SK-N-SH treated with all-trans-retinoic acid at 6 μM for 48 hours (cell line): ENCODE measurements at regions not wholly inside any gene's neighbourhood (a gene's known extent, or its start where the extent isn't known, plus 50 kb on each side); places are given as distances from the start of the nearest gene placed in this dataset.

Source experiments
- ATAC-seq: fragments of 200-7000 bp; cut with Tn5 transposase; 3 replicates; pipeline ENCODE4 v1.9.1; 2020; ENCODE audit warnings: mild to moderate bottlenecking, moderate library complexity
- ARNTL ChIP-seq: fragments of 450-650 bp; formaldehyde crosslinking; IDR thresholded peaks from 2 replicates; pipeline ENCODE4 v1.5.0; 2020; ENCODE audit warnings: low read depth, mild to moderate bottlenecking, moderate library complexity, borderline replicate concordance
- CSDC2 ChIP-seq: fragments of 250-450 bp; sonication (Bioruptor Pico); IDR thresholded peaks from 2 replicates; pipeline ENCODE4 v1.5.0; 2020; ENCODE audit warnings: mild to moderate bottlenecking, moderate library complexity
- ESRRG ChIP-seq: fragments of 250-450 bp; sonication (Bioruptor Pico); IDR thresholded peaks from 2 replicates; pipeline ENCODE4 v1.6.1; 2021; ENCODE audit warnings: mild to moderate bottlenecking
- GLIS3 ChIP-seq: fragments of 250-450 bp; sonication (Bioruptor Pico); IDR thresholded peaks from 2 replicates; pipeline ENCODE4 v1.5.0; 2020; ENCODE audit warnings: mild to moderate bottlenecking, moderate library complexity
- ISL1 ChIP-seq: fragments of 250-450 bp; sonication (Bioruptor Pico); IDR thresholded peaks from 2 replicates; pipeline ENCODE4 v2.1.2; 2022; ENCODE audit warnings: mild to moderate bottlenecking, moderate library complexity
- OSR1 ChIP-seq: fragments of 250-450 bp; sonication (Bioruptor Pico); IDR thresholded peaks from 2 replicates; pipeline ENCODE4 v1.8.0; 2022; ENCODE audit warnings: moderate library complexity, mild to moderate bottlenecking, inconsistent platforms
- PPARA ChIP-seq: fragments of 250-450 bp; sonication (Bioruptor Pico); IDR thresholded peaks from 2 replicates; pipeline ENCODE4 v1.5.0; 2020; ENCODE audit warnings: mild to moderate bottlenecking, borderline replicate concordance
- SNAI2 ChIP-seq: fragments of 250-450 bp; sonication (Bioruptor Pico); IDR thresholded peaks from 2 replicates; pipeline ENCODE4 v1.5.0; 2020; ENCODE audit warnings: mild to moderate bottlenecking, moderate library complexity
- TOX ChIP-seq: fragments of 250-450 bp; sonication (Bioruptor Pico); IDR thresholded peaks from 2 replicates; pipeline ENCODE4 v1.8.0; 2021; ENCODE audit warnings: mild to moderate bottlenecking, moderate library complexity, borderline replicate concordance
- ZC3H10 ChIP-seq: fragments of 250-450 bp; sonication (Bioruptor Pico); IDR thresholded peaks from 2 replicates; pipeline ENCODE4 v1.5.1; 2021; ENCODE audit warnings: mild to moderate bottlenecking, moderate library complexity
- ZFP3 ChIP-seq: fragments of 250-450 bp; sonication (Bioruptor Pico); IDR thresholded peaks from 2 replicates; pipeline ENCODE4 v1.5.0; 2020; ENCODE audit warnings: mild to moderate bottlenecking, moderate library complexity
- ZFP30 ChIP-seq: fragments of 450-650 bp; formaldehyde crosslinking; IDR thresholded peaks from 2 replicates; pipeline ENCODE4 v1.5.0; 2022; ENCODE audit warnings: mild to moderate bottlenecking, moderate library complexity
- ZNF565 ChIP-seq: fragments of 450-650 bp; formaldehyde crosslinking; conservative IDR thresholded peaks from 2 replicates; pipeline ENCODE4 v1.5.0; 2020; ENCODE audit warnings: low read depth, mild to moderate bottlenecking, moderate library complexity
- ZNF70 ChIP-seq: fragments of 450-650 bp; formaldehyde crosslinking; IDR thresholded peaks from 2 replicates; pipeline ENCODE4 v1.5.0; 2020; ENCODE audit warnings: mild to moderate bottlenecking, moderate library complexity
- ZNF8 ChIP-seq: fragments of 450-650 bp; formaldehyde crosslinking; IDR thresholded peaks from 2 replicates; pipeline ENCODE4 v1.5.0; 2020; ENCODE audit warnings: mild to moderate bottlenecking, moderate library complexity
- TF ChIP-seq, protein P1 (sequence below): fragments of 250-450 bp; sonication (Bioruptor Pico); IDR thresholded peaks from 2 replicates; pipeline ENCODE4 v1.5.0; 2020; ENCODE audit warnings: mild to moderate bottlenecking, moderate library complexity
- TF ChIP-seq, protein P2 (sequence below): fragments of 250-450 bp; sonication (Bioruptor Pico); IDR thresholded peaks from 2 replicates; pipeline ENCODE4 v1.5.1; 2020; ENCODE audit warnings: low read depth, mild to moderate bottlenecking, moderate library complexity
- TF ChIP-seq, protein P3 (sequence below): fragments of 250-450 bp; sonication (Bioruptor Pico); IDR thresholded peaks from 2 replicates; pipeline ENCODE4 v1.8.0; 2021; ENCODE audit warnings: low read depth, mild to moderate bottlenecking, moderate library complexity, borderline replicate concordance
- TF ChIP-seq, protein P4 (sequence below): fragments of 250-450 bp; sonication (Bioruptor Pico); IDR thresholded peaks from 2 replicates; pipeline ENCODE4 v1.5.1; 2021; ENCODE audit warnings: mild to moderate bottlenecking, moderate library complexity
- TF ChIP-seq, protein P5 (sequence below): fragments of 250-450 bp; sonication (Bioruptor Pico); IDR thresholded peaks from 2 replicates; pipeline ENCODE4 v1.8.0; 2020; ENCODE audit warnings: mild to moderate bottlenecking, moderate library complexity, borderline replicate concordance

DNA sequence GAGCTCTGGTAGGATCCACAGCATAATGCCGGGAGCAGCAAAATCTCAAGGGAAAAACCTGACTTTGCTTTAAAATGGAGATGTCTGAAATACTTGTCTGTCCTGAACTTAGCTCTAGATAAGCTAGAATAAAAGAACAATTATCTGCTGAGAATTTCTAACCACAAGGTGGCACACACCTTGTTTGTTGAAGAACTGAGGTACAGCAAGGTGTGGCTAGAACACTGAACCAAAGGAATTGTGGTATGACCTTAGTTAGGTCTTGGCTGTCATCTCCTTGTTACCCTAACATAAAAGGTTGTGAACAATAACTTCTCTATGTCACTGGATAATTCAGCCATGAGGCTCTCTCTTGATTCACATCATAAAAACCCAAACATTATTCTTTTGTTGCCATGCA, 72.3 kb upstream of the ANXA1 start:
- TF ChIP-seq, protein P1, sequence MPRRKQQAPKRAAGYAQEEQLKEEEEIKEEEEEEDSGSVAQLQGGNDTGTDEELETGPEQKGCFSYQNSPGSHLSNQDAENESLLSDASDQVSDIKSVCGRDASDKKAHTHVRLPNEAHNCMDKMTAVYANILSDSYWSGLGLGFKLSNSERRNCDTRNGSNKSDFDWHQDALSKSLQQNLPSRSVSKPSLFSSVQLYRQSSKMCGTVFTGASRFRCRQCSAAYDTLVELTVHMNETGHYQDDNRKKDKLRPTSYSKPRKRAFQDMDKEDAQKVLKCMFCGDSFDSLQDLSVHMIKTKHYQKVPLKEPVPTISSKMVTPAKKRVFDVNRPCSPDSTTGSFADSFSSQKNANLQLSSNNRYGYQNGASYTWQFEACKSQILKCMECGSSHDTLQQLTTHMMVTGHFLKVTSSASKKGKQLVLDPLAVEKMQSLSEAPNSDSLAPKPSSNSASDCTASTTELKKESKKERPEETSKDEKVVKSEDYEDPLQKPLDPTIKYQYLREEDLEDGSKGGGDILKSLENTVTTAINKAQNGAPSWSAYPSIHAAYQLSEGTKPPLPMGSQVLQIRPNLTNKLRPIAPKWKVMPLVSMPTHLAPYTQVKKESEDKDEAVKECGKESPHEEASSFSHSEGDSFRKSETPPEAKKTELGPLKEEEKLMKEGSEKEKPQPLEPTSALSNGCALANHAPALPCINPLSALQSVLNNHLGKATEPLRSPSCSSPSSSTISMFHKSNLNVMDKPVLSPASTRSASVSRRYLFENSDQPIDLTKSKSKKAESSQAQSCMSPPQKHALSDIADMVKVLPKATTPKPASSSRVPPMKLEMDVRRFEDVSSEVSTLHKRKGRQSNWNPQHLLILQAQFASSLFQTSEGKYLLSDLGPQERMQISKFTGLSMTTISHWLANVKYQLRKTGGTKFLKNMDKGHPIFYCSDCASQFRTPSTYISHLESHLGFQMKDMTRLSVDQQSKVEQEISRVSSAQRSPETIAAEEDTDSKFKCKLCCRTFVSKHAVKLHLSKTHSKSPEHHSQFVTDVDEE (CRISPR knock-in tag): no peak
- TF ChIP-seq ISL1 (CRISPR knock-in tag) (no peak), ZC3H10 (CRISPR knock-in tag) (no peak), OSR1 (CRISPR knock-in tag) (no peak), GLIS3 (CRISPR knock-in tag) (no peak), ZNF70 (CRISPR knock-in tag) (no peak), ZNF565 (CRISPR knock-in tag) (no peak), ESRRG (CRISPR knock-in tag) (no peak)
- TF ChIP-seq, protein P2, sequence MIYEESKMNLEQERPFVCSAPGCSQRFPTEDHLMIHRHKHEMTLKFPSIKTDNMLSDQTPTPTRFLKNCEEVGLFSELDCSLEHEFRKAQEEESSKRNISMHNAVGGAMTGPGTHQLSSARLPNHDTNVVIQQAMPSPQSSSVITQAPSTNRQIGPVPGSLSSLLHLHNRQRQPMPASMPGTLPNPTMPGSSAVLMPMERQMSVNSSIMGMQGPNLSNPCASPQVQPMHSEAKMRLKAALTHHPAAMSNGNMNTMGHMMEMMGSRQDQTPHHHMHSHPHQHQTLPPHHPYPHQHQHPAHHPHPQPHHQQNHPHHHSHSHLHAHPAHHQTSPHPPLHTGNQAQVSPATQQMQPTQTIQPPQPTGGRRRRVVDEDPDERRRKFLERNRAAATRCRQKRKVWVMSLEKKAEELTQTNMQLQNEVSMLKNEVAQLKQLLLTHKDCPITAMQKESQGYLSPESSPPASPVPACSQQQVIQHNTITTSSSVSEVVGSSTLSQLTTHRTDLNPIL (CRISPR knock-in tag): no peak
- TF ChIP-seq, protein P3, sequence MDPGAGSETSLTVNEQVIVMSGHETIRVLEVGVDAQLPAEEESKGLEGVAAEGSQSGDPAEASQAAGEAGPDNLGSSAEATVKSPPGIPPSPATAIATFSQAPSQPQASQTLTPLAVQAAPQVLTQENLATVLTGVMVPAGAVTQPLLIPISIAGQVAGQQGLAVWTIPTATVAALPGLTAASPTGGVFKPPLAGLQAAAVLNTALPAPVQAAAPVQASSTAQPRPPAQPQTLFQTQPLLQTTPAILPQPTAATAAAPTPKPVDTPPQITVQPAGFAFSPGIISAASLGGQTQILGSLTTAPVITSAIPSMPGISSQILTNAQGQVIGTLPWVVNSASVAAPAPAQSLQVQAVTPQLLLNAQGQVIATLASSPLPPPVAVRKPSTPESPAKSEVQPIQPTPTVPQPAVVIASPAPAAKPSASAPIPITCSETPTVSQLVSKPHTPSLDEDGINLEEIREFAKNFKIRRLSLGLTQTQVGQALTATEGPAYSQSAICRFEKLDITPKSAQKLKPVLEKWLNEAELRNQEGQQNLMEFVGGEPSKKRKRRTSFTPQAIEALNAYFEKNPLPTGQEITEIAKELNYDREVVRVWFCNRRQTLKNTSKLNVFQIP (CRISPR knock-in tag): no peak
- no peak; the same call in 2 of the 3 replicates for ATAC-seq

DNA sequence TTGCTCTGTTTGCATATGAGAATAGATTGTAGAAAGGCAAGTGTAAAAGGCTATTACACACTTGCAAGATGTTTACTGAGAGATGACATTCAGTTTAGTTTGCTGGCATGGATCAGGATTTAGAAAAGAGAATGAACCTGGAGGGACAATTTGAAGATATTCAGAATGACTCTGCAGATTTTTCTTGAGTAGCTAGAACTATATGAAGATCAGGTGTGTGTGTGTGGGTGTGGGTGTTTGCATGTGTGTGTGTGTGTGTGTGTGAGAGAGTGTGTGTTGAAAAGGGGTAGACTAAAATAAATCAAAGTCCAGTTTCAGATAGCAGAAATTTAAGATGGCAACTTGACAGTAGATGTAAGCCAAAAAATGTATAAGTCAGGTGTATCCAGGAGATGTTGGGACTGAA, 74.0 kb upstream of the ANXA1 start:
- no peak for TF ChIP-seq ZC3H10 (CRISPR knock-in tag)
- no peak for TF ChIP-seq ESRRG (CRISPR knock-in tag)
- no peak for TF ChIP-seq ZFP30
- TF ChIP-seq, protein P4, sequence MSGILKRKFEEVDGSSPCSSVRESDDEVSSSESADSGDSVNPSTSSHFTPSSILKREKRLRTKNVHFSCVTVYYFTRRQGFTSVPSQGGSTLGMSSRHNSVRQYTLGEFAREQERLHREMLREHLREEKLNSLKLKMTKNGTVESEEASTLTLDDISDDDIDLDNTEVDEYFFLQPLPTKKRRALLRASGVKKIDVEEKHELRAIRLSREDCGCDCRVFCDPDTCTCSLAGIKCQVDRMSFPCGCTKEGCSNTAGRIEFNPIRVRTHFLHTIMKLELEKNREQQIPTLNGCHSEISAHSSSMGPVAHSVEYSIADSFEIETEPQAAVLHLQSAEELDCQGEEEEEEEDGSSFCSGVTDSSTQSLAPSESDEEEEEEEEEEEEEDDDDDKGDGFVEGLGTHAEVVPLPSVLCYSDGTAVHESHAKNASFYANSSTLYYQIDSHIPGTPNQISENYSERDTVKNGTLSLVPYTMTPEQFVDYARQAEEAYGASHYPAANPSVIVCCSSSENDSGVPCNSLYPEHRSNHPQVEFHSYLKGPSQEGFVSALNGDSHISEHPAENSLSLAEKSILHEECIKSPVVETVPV (CRISPR knock-in tag): no peak
- TF ChIP-seq CSDC2: no peak
- TF ChIP-seq PPARA (CRISPR knock-in tag): no peak
- no peak for TF ChIP-seq ZNF70 (CRISPR knock-in tag)
- TF ChIP-seq SNAI2 (CRISPR knock-in tag): no peak
- TF ChIP-seq, protein P1 (CRISPR knock-in tag): no peak
- TF ChIP-seq, protein P5, sequence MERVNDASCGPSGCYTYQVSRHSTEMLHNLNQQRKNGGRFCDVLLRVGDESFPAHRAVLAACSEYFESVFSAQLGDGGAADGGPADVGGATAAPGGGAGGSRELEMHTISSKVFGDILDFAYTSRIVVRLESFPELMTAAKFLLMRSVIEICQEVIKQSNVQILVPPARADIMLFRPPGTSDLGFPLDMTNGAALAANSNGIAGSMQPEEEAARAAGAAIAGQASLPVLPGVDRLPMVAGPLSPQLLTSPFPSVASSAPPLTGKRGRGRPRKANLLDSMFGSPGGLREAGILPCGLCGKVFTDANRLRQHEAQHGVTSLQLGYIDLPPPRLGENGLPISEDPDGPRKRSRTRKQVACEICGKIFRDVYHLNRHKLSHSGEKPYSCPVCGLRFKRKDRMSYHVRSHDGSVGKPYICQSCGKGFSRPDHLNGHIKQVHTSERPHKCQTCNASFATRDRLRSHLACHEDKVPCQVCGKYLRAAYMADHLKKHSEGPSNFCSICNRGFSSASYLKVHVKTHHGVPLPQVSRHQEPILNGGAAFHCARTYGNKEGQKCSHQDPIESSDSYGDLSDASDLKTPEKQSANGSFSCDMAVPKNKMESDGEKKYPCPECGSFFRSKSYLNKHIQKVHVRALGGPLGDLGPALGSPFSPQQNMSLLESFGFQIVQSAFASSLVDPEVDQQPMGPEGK (CRISPR knock-in tag): no peak
- TF ChIP-seq ISL1 (CRISPR knock-in tag): no peak
- TF ChIP-seq, all 23 proteins: peak for 0
- no peak for ATAC-seq

DNA sequence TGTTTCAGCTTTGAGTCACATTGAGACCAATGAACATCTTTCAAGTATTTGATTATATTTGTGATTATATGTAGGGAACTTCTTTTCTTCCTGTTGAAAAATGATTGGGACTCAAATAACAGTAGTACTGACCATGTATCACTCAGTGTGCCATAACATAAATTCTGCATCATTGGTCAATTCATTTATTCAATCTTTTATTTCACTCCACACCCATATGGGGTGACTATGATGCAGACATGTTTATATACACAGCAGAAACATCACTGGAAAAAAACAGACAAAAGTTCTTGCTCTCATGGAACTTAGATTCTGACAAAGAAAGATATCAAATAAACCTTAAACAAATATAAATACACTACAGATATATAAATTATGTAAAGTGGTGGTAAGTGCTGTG, 74.7 kb upstream of the ANXA1 start:
- ATAC-seq: no peak
- TF ChIP-seq ZNF8 (no peak), OSR1 (CRISPR knock-in tag) (no peak), TOX (CRISPR knock-in tag) (no peak), ISL1 (CRISPR knock-in tag) (no peak), ZNF70 (CRISPR knock-in tag) (no peak), SNAI2 (CRISPR knock-in tag) (no peak), ZFP3 (CRISPR knock-in tag) (no peak), ARNTL (no peak), ZNF565 (CRISPR knock-in tag) (no peak), PPARA (CRISPR knock-in tag) (no peak)
- TF ChIP-seq, protein P2 (CRISPR knock-in tag): no peak
- TF ChIP-seq, protein P5 (CRISPR knock-in tag): no peak
